Cardiac fibroblast (primary cell): ENCODE measurements at regions not wholly inside any gene's neighbourhood (a gene's known extent, or its start where the extent isn't known, plus 50 kb on each side); places are given as distances from the start of the nearest gene placed in this dataset.

ENCODE experiments used
- DNase-seq, 2 donors: peaks; one replicate each; pipeline versions ENCODE4 v3.0.0 to v3.0.0-alpha.2; 2010; ENCODE audit warnings: low read depth in 2 of 2
- H3K4me3 ChIP-seq, 2 donors: replicated peaks in 1 of 2; 1 replicate in 1 of 2; 2 replicates in 1 of 2; pipeline ENCODE4 v1.5.1; 2011; ENCODE audit warnings: low read depth in 2 of 2, low read length in 2 of 2, mild to moderate bottlenecking in 2 of 2, moderate library complexity in 1 of 2
- TF ChIP-seq, protein P1 (sequence below): IDR thresholded peaks from one replicate; pipeline ENCODE4 v1.5.1; 2011; ENCODE audit warnings: low read depth, mild to moderate bottlenecking, low read length, inconsistent platforms

DNA sequence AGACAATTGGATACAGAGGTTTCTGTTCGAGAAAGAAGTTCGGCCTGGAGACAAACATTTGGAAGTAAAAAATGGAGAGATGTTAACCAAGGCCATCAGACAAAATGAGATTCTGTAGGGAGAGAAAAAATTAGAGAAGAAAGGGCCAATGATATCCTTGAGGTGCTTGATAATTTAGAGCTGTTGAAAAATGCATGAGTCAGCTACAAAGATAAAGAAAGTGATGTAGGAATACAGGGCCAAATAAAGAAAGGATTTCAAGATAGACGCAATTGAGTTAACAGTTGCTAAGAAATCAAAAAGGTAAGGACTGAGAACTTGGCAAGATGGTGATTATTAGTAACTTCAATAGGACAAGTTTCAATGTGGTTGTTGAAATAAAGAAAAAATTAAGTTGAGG lies 384.2 kb upstream of the SEMA3A start:
- no peak for DNase-seq
- H3K4me3 ChIP-seq, result no peak overlapping the region
- TF ChIP-seq, protein P1, sequence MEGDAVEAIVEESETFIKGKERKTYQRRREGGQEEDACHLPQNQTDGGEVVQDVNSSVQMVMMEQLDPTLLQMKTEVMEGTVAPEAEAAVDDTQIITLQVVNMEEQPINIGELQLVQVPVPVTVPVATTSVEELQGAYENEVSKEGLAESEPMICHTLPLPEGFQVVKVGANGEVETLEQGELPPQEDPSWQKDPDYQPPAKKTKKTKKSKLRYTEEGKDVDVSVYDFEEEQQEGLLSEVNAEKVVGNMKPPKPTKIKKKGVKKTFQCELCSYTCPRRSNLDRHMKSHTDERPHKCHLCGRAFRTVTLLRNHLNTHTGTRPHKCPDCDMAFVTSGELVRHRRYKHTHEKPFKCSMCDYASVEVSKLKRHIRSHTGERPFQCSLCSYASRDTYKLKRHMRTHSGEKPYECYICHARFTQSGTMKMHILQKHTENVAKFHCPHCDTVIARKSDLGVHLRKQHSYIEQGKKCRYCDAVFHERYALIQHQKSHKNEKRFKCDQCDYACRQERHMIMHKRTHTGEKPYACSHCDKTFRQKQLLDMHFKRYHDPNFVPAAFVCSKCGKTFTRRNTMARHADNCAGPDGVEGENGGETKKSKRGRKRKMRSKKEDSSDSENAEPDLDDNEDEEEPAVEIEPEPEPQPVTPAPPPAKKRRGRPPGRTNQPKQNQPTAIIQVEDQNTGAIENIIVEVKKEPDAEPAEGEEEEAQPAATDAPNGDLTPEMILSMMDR, result no peak

DNA sequence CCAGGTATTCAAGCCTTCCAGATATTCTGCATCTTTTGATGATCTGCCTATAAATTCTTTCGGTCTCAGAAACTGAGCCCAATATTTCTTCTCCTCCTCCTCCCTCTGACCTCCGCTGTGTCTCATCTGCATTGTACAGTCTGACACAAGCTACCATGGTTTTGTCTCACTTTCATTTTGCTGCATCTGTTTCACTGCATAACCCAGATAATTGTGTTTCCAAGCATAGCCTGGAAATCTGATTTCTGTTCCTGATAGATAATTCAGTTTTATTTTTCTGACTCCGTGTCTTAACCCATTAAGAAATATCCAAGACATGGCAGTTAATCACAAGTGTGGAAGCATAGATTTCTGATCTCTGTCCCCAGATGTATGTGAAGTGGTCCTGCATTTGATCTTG lies 374.2 kb upstream of the SEMA3A start:
- no peak overlapping the region for H3K4me3 ChIP-seq
- DNase-seq, result no peak
- TF ChIP-seq, protein P1, result no peak

- no peak for DNase-seq
- TF ChIP-seq, protein P1, result no peak
- no peak overlapping the region for H3K4me3 ChIP-seq
Observed at GRCh38 chr7:84565345-84566074, 370.9 kb upstream of the SEMA3A start.

- no peak overlapping the region for H3K4me3 ChIP-seq
- no peak for DNase-seq
- TF ChIP-seq, protein P1, result no peak
Observed at GRCh38 chr7:84553711-84554110, 359.1 kb upstream of the SEMA3A start.

DNA sequence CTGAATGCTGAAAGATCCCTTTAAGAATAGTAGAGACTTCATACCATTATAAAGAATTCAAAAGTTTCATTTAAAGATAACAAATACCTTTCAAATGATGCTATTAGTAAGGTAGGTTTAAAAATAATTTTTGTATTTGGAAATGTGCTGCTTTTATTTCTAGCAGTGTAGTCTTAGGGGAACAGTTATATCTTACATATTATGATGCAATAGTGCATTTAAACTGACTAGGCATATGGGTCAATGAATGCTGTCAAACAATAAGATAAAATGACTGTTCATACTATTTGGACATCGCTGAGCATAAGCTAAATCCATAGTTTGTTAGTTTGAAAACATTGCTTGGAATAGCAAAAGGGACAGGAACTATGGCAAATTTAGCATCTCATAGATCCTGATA lies 354.8 kb upstream of the SEMA3A start:
- DNase-seq, result no peak
- TF ChIP-seq, protein P1, result no peak
- no peak overlapping the region for H3K4me3 ChIP-seq

DNA sequence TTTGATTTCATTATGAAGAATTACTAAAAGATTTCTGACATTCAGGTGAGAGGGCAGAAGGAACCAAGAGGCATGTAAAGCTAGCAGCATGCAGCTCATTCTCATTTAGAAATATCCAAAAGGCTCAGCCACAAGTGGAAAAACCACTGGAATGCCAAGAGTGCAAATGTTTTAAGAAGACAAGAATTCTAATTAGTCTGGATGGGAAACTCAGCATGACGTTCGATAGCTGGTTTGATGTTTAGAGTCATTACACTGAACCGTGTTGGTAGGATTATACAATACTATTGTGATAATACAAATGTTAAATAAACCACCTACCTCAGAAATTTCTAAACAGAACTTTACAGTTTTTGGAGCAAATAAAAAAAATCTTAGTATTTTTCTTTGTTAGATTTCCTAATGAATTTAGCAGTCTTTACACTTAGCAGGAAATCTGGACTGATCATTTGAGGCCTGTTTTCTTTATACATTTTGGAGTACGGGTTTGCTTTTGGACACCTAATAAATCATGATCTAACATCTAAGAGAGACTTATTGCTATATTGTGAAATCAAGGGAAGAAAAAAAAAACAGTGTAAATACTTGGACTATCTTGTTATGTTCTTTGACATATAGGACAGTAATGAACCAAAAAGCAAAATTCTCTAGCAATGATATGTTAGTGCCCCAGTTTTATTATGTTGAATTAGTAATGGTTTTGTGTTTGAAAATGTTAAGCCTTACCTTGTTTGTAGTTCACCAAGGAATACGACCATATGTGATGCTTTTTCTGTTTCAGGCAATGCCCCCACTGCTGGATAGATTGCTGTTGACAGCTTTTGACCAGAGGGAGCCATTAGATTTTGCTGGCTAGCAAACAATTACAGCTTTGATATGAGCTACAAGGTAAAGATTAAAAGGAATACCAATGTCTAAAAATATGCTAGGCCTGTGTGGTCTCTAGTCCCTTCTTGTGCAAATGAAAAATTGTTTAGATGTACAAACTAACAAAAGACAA lies 354.1 kb upstream of the SEMA3A start:
- H3K4me3 ChIP-seq, result no peak overlapping the region
- peak in 1 of 2 donors; percentile 51 for DNase-seq
- TF ChIP-seq, protein P1, result no peak
